Aorta (tissue), 5 donors: ENCODE measurements at regions not wholly inside any gene's neighbourhood (a gene's known extent, or its start where the extent isn't known, plus 50 kb on each side); places are given as distances from the start of the nearest gene placed in this dataset.

Experiments used
- ATAC-seq: fragments of 200-7000 bp; cut with Tn5 transposase; one replicate; pipeline ENCODE4 v1.9.1; 2022; ENCODE audit warnings: moderate library complexity; ENCODE audit not compliant: low FRiP score
- DNase-seq, 2 donors: peaks; one replicate each; pipeline ENCODE4 v3.0.0-alpha.2; 2020
- H3K27ac ChIP-seq, 2 donors: one replicate each; pipeline ENCODE4 v1.5.1; 2013; ENCODE audit warnings: low read length in 2 of 2, mild to moderate bottlenecking in 2 of 2, moderate library complexity in 2 of 2, control low read depth in 1 of 2, inconsistent platforms in 1 of 2, low read depth in 1 of 2
- H3K27me3 ChIP-seq, 2 donors: one replicate each; pipeline ENCODE4 v1.6.1; 2013; ENCODE audit warnings: control low read depth in 1 of 2, low read length in 1 of 2, mild to moderate bottlenecking in 1 of 2, moderate library complexity in 1 of 2; ENCODE audit not compliant: insufficient read depth in 2 of 2, control insufficient read depth in 1 of 2
- H3K36me3 ChIP-seq, 2 donors: one replicate each; pipeline ENCODE4 v1.6.1; 2013; ENCODE audit warnings: control low read depth in 1 of 2, low read length in 1 of 2, mild to moderate bottlenecking in 1 of 2; ENCODE audit not compliant: insufficient read depth in 2 of 2, control insufficient read depth in 1 of 2
- H3K4me1 ChIP-seq, 2 donors: one replicate each; pipeline ENCODE4 v1.6.1; 2013; ENCODE audit warnings: low read length in 2 of 2, control low read depth in 1 of 2, mild to moderate bottlenecking in 1 of 2, moderate library complexity in 1 of 2; ENCODE audit not compliant: insufficient read depth in 2 of 2, control insufficient read depth in 1 of 2
- H3K4me3 ChIP-seq, 2 donors: one replicate each; pipeline ENCODE4 v1.5.1; 2013; ENCODE audit warnings: low read length in 2 of 2, control low read depth in 1 of 2, mild to moderate bottlenecking in 1 of 2
- H3K9me3 ChIP-seq: one replicate; pipeline ENCODE4 v1.6.1; 2013; ENCODE audit warnings: mild to moderate bottlenecking, low read length; ENCODE audit not compliant: control insufficient read depth
- WGBS, 2 donors: extraction: QIAGEN DNeasy Blood & Tissue Kit; methylation state at CpG; one replicate each; pipeline ENCODE4 v1.1.7; 2013; 5-methylcytosine and 5-hydroxymethylcytosine counted together
- intact Hi-C, 2 donors: fragments of 100-400 bp; cut with DNase I; formaldehyde crosslinking; loops; one replicate each; pipeline versions ENCODE4 v1.14.2 to v1.15.0; 2022
- donor health status: healthy with polysubstance abuse.
- donor health status: Bipolar disorder and iron deficiency.
- donor health status: DM: no; HTN: no; CAD: no.
- donor health status: DM: no; HTN: no; CAD: no.
- donor health status: DM: yes; HTN: yes; CAD: no.

GRCh38 chr6:54473328-54473727, 165.1 kb downstream of the TINAG start:
- Histone ChIP-seq H3K27me3 (no peaks in the 10 kb centered on the region), H3K4me1 (no peaks in the 10 kb centered on the region), H3K27ac (no peak overlapping the region), H3K9me3 (no peaks in the 10 kb centered on the region), H3K36me3 (no peaks in the 10 kb centered on the region), H3K4me3 (no peak overlapping the region)
- 92 to 97% methylated on average over 4 of the region's 4 CpGs for WGBS, 2 donors
- DNase-seq (no peak), ATAC-seq (no peak)
- intact Hi-C loops, result no loop called here

GRCh38 chr6:54474898-54475297, 166.7 kb downstream of the TINAG start:
- Histone ChIP-seq H3K27me3 (no peaks in the 10 kb centered on the region), H3K4me1 (no peaks in the 10 kb centered on the region), H3K27ac (no peak overlapping the region), H3K36me3 (no peaks in the 10 kb centered on the region), H3K4me3 (no peak overlapping the region), H3K9me3 (no peaks in the 10 kb centered on the region)
- DNase-seq, result no peak
- intact Hi-C loops, result no loop called here
- 79 to 83% methylated on average over 2 of the region's 2 CpGs for WGBS, 2 donors
- ATAC-seq, result no peak

GRCh38 chr6:54481091-54481490, 172.8 kb downstream of the TINAG start:
- no peak for ATAC-seq
- intact Hi-C loops, result no loop called here
- Histone ChIP-seq H3K4me3 (no peak overlapping the region), H3K27ac (no peak overlapping the region), H3K36me3 (no peaks in the 10 kb centered on the region), H3K27me3 (no peaks in the 10 kb centered on the region), H3K4me1 (no peaks in the 10 kb centered on the region), H3K9me3 (no peaks in the 10 kb centered on the region)
- no peak for DNase-seq
- 89 to 94% methylated on average over 4 of the region's 4 CpGs for WGBS, 2 donors

GRCh38 chr6:54491431-54491830, 183.2 kb downstream of the TINAG start:
- WGBS, 2 donors, result 87 to 90% methylated on average over 3 of the region's 3 CpGs
- H3K4me3 ChIP-seq, result no peak overlapping the region
- no peaks in the 10 kb centered on the region for H3K4me1 ChIP-seq
- no peak overlapping the region for H3K27ac ChIP-seq
- peaks cover 9% of the 10 kb centered on the region for H3K9me3 ChIP-seq
- no peaks in the 10 kb centered on the region for H3K27me3 ChIP-seq
- no peaks in the 10 kb centered on the region for H3K36me3 ChIP-seq
- ATAC-seq (no peak), DNase-seq (no peak)
- intact Hi-C loops, result no loop called here

GRCh38 chr6:54493138-54493537, 184.9 kb downstream of the TINAG start:
- no peaks in the 10 kb centered on the region for H3K27me3 ChIP-seq
- H3K36me3 ChIP-seq, result no peaks in the 10 kb centered on the region
- no peak for DNase-seq
- no peak overlapping the region for H3K27ac ChIP-seq
- no peak for ATAC-seq
- H3K9me3 ChIP-seq, result peaks cover 9% of the 10 kb centered on the region
- no peaks in the 10 kb centered on the region for H3K4me1 ChIP-seq
- intact Hi-C loops, result no loop called here
- no peak overlapping the region for H3K4me3 ChIP-seq

GRCh38 chr6:54503144-54503543, 194.9 kb downstream of the TINAG start:
- Histone ChIP-seq H3K4me1 (no peaks in the 10 kb centered on the region), H3K9me3 (no peaks in the 10 kb centered on the region), H3K4me3 (no peak overlapping the region), H3K27me3 (no peaks in the 10 kb centered on the region), H3K36me3 (no peaks in the 10 kb centered on the region), H3K27ac (no peak overlapping the region)
- no peak for DNase-seq
- WGBS, 2 donors, result 76 to 78% methylated on average over 1 of the region's 1 CpG
- no peak for ATAC-seq
- intact Hi-C loops, result no loop called here

GRCh38 chr6:54515013-54515412, 206.8 kb downstream of the TINAG start:
- ATAC-seq (no peak), DNase-seq (no peak)
- H3K4me3 ChIP-seq, result no peak overlapping the region
- no peaks in the 10 kb centered on the region for H3K9me3 ChIP-seq
- no peak overlapping the region for H3K27ac ChIP-seq
- 29 to 35% methylated on average over 2 of the region's 2 CpGs for WGBS, 2 donors
- no peaks in the 10 kb centered on the region for H3K27me3 ChIP-seq
- H3K36me3 ChIP-seq, result no peaks in the 10 kb centered on the region
- intact Hi-C loops, result no loop called here
- no peaks in the 10 kb centered on the region for H3K4me1 ChIP-seq

- DNase-seq, result no peak
- Histone ChIP-seq H3K9me3 (no peaks in the 10 kb centered on the region), H3K27ac (no peak overlapping the region), H3K4me3 (no peak overlapping the region), H3K27me3 (no peaks in the 10 kb centered on the region), H3K4me1 (no peaks in the 10 kb centered on the region), H3K36me3 (no peaks in the 10 kb centered on the region)
- WGBS, 2 donors, result 83 to 85% methylated on average over 1 of the region's 1 CpG
- intact Hi-C loops, result no loop called here
- ATAC-seq, result no peak
Measured at GRCh38 chr6:54515713-54516112, 207.5 kb downstream of the TINAG start.

- intact Hi-C loops, result no loop called here
- no peak for ATAC-seq
- Histone ChIP-seq H3K27ac (no peak overlapping the region), H3K4me1 (no peaks in the 10 kb centered on the region), H3K27me3 (no peaks in the 10 kb centered on the region), H3K4me3 (no peak overlapping the region), H3K36me3 (no peaks in the 10 kb centered on the region), H3K9me3 (no peaks in the 10 kb centered on the region)
- 77 to 78% methylated on average over 1 of the region's 1 CpG for WGBS, 2 donors
- no peak for DNase-seq
Measured at GRCh38 chr6:54516321-54516720, 208.1 kb downstream of the TINAG start.
